ENCODE measurements at regions not wholly inside any gene's neighbourhood (a gene's known extent, or its start where the extent isn't known, plus 50 kb on each side); places are given as distances from the start of the nearest gene placed in this dataset.

GRCh38 chr3:152964911-152965609 is 130.1 kb downstream of the P2RY1 start:
- H3K27me3 ChIP-seq = no peaks in the 10 kb centered on the region
- no peaks in the 10 kb centered on the region for H3K36me3 ChIP-seq
- no peaks in the 10 kb centered on the region for H3K4me1 ChIP-seq
- no peak overlapping the region for H3K27ac ChIP-seq
- H3K4me3 ChIP-seq = no peak overlapping the region
- no peak for DNase-seq
- intact Hi-C loops (cut with DNase I; ENCODE audit: low total_unique reads) = no loop called here
- peaks cover 0 to 8% (median 0%) of the 10 kb centered on the region in 3 donors for H3K9me3 ChIP-seq
- no peak for TF ChIP-seq CTCF (IDR thresholded peaks at IDR 0.05)

GRCh38 chr3:152968388-152969024 is 133.6 kb downstream of the P2RY1 start:
- no peak overlapping the region for H3K27ac ChIP-seq
- TF ChIP-seq CTCF (IDR thresholded peaks at IDR 0.05) = no peak
- no peak for DNase-seq
- H3K4me3 ChIP-seq = no peak overlapping the region
- intact Hi-C loops (cut with DNase I; ENCODE audit: low total_unique reads) = no loop called here
- no peaks in the 10 kb centered on the region for H3K27me3 ChIP-seq
- no peaks in the 10 kb centered on the region for H3K4me1 ChIP-seq
- no peaks in the 10 kb centered on the region for H3K36me3 ChIP-seq
- H3K9me3 ChIP-seq = peaks cover 0 to 8% (median 0%) of the 10 kb centered on the region in 3 donors

GRCh38 chr3:152969557-152970300 is 134.8 kb downstream of the P2RY1 start:
- TF ChIP-seq CTCF (IDR thresholded peaks at IDR 0.05) = no peak
- Histone ChIP-seq H3K27ac (no peak overlapping the region), H3K9me3 (peaks cover 0 to 8% (median 0%) of the 10 kb centered on the region in 3 donors), H3K4me1 (no peaks in the 10 kb centered on the region), H3K4me3 (no peak overlapping the region), H3K27me3 (no peaks in the 10 kb centered on the region), H3K36me3 (no peaks in the 10 kb centered on the region)
- intact Hi-C loops (cut with DNase I; ENCODE audit: low total_unique reads) = no loop called here
- no peak for DNase-seq

- H3K4me3 ChIP-seq = no peak overlapping the region
- DNase-seq = no peak
- TF ChIP-seq CTCF (IDR thresholded peaks at IDR 0.05) = no peak
- peaks cover 0 to 8% (median 0%) of the 10 kb centered on the region in 3 donors for H3K9me3 ChIP-seq
- H3K4me1 ChIP-seq = no peaks in the 10 kb centered on the region
- intact Hi-C loops (cut with DNase I; ENCODE audit: low total_unique reads) = no loop called here
- no peak overlapping the region for H3K27ac ChIP-seq
- H3K36me3 ChIP-seq = no peaks in the 10 kb centered on the region
- H3K27me3 ChIP-seq = no peaks in the 10 kb centered on the region
Observed at GRCh38 chr3:152970851-152971250, 135.9 kb downstream of the P2RY1 start.

GRCh38 chr3:152971880-152972279 is 136.9 kb downstream of the P2RY1 start:
- intact Hi-C loops (cut with DNase I; ENCODE audit: low total_unique reads) = no loop called here
- DNase-seq = no peak

More at GRCh38 chr3:152971880-152972279, 136.9 kb downstream of the P2RY1 start:
- H3K4me1 ChIP-seq = no peaks in the 10 kb centered on the region
- no peaks in the 10 kb centered on the region for H3K36me3 ChIP-seq
- H3K4me3 ChIP-seq = no peak overlapping the region
- no peak for TF ChIP-seq CTCF (IDR thresholded peaks at IDR 0.05)
- H3K9me3 ChIP-seq = no peaks in the 10 kb centered on the region
- H3K27ac ChIP-seq = no peak overlapping the region
- no peaks in the 10 kb centered on the region for H3K27me3 ChIP-seq

All from tibial artery (tissue), 4 donors.